GM19328 (cell line): ENCODE measurements at regions not wholly inside any gene's neighbourhood (a gene's known extent, or its start where the extent isn't known, plus 50 kb on each side); places are given as distances from the start of the nearest gene placed in this dataset.
"Not testable (repeated sequence)": the region's sequence is repeated elsewhere in the genome, so short reads cannot be mapped to it uniquely, and the experiment has no call there.

Experiments
- ATAC-seq: cut with Tn5 transposase; IDR thresholded peaks from one replicate; pipeline ENCODE4 v1.9.1; 2021; ENCODE audit warnings: mild to moderate bottlenecking, moderate library complexity; ENCODE audit not compliant: unreplicated experiment

GRCh38 chr1:242662886-242663285 is 138.4 kb upstream of the PLD5 start:
- no peak for ATAC-seq

- ATAC-seq: not testable (repeated sequence)
These were observed 129.3 kb upstream of the PLD5 start for GRCh38 chr1:242653772-242654171.

GRCh38 chr1:242651817-242652216 is 127.3 kb upstream of the PLD5 start:
- no peak for ATAC-seq

GRCh38 chr1:242641461-242641860 is 117.0 kb upstream of the PLD5 start:
- ATAC-seq: no peak

GRCh38 chr1:242639104-242639503 is 114.6 kb upstream of the PLD5 start:
- ATAC-seq: no peak

GRCh38 chr1:242634732-242635131 is 110.2 kb upstream of the PLD5 start:
- ATAC-seq: no peak

- no peak for ATAC-seq
These were observed 104.9 kb upstream of the PLD5 start for GRCh38 chr1:242629396-242629795.

GRCh38 chr1:242623756-242624155 is 99.3 kb upstream of the PLD5 start:
- ATAC-seq: no peak

- no peak for ATAC-seq
These were observed 98.6 kb upstream of the PLD5 start for GRCh38 chr1:242623119-242623518.

- ATAC-seq: no peak
These were observed 88.8 kb upstream of the PLD5 start for GRCh38 chr1:242613266-242613815.

- ATAC-seq: no peak
These were observed 85.7 kb upstream of the PLD5 start for GRCh38 chr1:242610209-242610608.

- ATAC-seq: no peak
These were observed 81.0 kb upstream of the PLD5 start for GRCh38 chr1:242605521-242605920.

- ATAC-seq: no peak
These were observed 77.5 kb upstream of the PLD5 start for GRCh38 chr1:242602001-242602400.

GRCh38 chr1:242593756-242594155 is 69.3 kb upstream of the PLD5 start:
- not testable (repeated sequence) for ATAC-seq

- no peak for ATAC-seq
These were observed 61.8 kb upstream of the PLD5 start for GRCh38 chr1:242586360-242586680.

GRCh38 chr1:242585616-242586359 is 61.3 kb upstream of the PLD5 start:
- ATAC-seq: no peak

GRCh38 chr1:242582669-242583068 is 58.2 kb upstream of the PLD5 start:
- no peak for ATAC-seq

- ATAC-seq: no peak
These were observed 55.2 kb upstream of the PLD5 start for GRCh38 chr1:242579528-242580235.
